Umbilical cord (tissue), 1 donor: ENCODE measurements at regions not wholly inside any gene's neighbourhood (a gene's known extent, or its start where the extent isn't known, plus 50 kb on each side); places are given as distances from the start of the nearest gene placed in this dataset.

ENCODE experiments used
- DNase-seq: peaks from one replicate; pipeline ENCODE4 v3.0.0-alpha.2; 2015; ENCODE audit warnings: low spot score

DNA sequence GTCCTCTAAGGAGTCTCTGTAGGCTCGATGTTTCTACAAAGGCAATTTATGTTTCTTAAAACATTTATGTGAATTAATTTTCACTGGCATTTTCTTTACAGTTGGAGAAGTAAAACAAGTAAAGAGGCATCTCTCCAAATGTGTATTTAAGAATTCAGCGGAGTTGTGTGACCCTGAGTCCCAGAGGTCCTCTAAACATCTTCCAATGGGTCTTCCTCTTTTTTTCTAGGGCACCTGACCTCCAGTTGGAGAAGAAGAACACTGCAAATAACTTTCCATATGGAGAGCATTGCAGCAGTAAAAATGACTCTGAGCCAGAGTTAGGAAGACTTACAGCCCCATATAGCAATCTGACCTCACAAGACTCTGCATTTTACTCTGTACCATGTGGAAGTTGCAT, 480.5 kb upstream of the RAG2 start:
- DNase-seq: no peak

- DNase-seq: peak; percentile 27
Measured at GRCh38 chr11:37076866-37077265, 478.8 kb upstream of the RAG2 start.

DNA sequence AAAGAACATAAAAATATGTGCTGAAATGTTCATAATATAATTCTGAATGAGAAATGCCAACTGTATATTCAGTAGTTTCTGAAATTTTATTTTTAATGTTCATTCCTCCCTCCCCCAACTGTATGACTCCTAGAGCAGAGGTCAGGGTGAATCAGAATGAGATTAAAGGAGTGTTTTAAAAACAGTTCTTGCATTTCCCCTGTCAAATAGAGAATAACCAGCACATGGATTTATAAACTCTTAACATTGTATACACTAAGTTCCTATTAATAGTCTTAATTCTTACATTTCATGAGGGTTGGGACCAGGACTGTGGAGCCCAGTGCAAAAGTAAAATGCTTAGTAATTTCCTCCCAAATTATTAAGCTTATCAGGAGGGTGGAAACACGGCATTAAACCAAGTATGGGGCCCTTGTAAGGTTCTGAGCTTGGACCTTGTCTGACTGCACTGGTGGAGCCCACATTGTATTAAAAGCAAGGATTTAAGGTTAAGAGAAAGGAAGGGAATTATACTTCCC, 474.6 kb upstream of the RAG2 start:
- DNase-seq: peak; percentile 71

DNA sequence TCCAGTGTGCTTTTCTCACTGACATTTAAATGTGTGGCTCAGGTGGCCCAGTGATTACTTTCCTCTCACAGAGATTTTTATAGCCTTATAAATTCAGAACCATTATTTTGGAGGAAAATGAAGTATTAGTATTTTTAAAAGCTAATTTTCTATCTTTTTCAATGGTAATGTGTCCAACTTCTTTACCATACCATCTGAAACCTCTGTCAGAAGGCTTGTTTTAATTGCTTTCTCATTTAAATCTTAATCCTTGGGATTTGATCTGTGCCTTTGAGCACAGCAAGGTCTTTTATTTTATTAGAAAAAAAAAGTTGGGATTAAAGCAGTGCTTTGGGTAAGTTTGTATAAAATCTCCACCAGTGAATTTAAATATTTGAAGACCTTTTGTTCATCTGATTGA, 452.3 kb upstream of the RAG2 start:
- no peak for DNase-seq

- no peak for DNase-seq
Measured at GRCh38 chr11:37040921-37041320, 442.9 kb upstream of the RAG2 start.

DNA sequence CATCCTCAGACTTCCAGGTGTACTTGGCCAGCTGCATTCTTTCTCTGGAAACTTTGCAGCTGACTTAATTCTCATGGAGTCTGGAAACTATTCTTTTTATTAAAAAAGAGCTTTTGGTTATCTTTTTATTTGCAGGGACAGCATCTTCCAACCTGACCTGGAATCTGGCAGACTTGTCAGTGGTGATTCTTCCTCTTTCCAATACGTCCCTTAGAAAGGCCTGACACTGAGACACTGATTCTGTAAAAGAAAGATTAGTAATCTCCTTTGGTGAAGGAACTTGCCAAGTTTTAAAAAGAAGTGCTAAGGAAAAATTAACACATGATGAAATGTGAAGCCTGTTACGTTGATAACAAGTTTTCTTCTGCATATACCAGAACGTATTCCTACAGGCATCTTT, 440.9 kb upstream of the RAG2 start:
- no peak for DNase-seq

- DNase-seq: no peak
Measured at GRCh38 chr11:37026741-37027140, 428.7 kb upstream of the RAG2 start.

- DNase-seq: no peak
Measured at GRCh38 chr11:37026326-37026725, 428.3 kb upstream of the RAG2 start.

DNA sequence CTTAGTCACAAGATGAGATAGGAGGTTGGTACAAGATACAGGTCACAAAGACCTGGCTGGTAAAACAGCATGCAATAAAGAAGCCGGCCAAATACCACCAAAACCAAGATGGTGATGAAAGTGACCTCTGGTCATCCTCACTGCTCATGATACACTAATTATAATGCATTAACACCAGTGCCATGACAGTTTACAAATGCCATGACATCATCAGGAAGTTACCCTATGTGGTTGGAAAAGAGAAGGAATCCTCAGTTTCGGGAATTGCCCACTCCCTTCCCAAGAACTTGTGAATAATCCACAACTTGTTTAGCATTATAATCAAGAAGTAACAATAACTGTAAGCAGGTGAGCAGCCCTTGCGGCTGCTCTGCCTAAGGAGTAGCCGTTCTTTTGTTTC, 408.5 kb upstream of the RAG2 start:
- no peak for DNase-seq

- no peak for DNase-seq
Measured at GRCh38 chr11:37002831-37003230, 404.8 kb upstream of the RAG2 start.

DNA sequence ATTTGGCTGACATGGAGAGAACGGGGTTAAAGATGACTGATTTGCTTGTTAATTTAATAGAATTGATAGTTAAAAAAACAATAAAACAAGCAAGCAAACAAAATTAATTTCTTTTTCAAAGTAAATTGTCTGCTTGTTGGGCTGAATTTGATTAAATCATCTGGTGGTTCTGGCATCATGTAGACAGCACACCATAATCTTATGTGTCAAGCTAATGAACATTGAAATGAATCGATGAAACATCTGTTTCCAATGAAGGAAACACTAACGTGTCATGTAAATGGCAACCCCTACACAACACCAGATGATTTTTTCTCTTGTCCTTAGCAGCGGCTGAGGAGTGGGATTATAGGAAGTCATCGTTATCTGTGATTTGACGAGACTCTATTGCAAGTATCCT, 399.6 kb upstream of the RAG2 start:
- DNase-seq: no peak

- no peak for DNase-seq
Measured at GRCh38 chr11:36996795-36997194, 398.8 kb upstream of the RAG2 start.

DNA sequence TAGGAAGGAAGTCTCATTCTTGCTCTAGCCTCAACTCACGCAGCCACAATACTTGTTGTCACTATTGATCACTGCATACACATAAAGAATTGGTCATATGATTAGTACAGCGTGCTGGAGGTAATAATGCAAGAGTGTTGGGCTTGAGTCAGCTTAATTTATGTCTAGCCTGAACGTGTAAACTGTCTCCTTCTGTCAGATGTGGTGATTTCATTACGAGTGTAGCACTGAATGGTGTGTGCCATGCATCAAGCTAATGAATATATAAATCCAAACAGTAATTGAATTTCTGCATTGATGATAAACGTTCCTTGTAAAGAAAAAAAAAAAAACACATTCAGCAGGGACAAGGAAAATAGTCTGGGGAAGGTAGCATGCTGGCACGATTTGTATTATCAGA, 396.2 kb upstream of the RAG2 start:
- DNase-seq: no peak

DNA sequence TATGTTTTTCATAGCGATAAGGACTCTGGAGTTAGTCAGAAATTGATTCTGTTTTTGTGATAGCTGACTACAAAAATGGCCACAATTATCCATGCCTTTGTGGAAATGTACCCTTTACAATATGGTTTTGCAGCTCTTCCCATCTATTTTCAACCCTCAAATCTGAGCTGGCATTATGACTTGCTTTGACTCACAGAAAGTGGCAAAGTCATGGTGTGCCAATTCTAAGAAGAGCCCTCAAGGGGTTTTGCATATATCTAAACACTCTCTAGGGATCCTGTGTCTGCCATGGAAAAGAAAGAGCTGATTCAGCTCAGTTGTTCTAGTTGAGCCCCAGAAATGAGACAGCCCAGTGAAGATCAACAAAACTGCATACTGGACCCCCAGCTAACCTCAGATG, 390.5 kb upstream of the RAG2 start:
- no peak for DNase-seq

- no peak for DNase-seq
Measured at GRCh38 chr11:36985562-36985961, 387.5 kb upstream of the RAG2 start.

DNA sequence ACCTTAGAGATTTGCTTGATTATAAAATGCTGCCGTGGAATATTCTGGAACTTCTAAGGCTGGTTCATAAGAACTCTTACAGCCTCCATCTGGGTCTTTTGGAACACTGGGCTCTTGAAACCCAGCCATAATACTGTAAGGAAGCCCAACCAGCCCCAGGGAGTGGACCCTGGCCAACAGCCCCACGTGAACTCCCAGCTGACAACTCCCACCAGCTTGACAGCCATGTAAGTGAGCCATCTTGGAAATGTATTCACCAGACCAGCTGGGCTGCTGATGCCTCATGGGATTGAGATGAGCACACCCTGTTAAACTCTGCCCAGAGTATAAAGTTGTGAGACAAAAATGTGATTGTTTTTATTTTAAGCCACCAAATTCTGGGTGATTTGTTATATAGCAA, 378.7 kb upstream of the RAG2 start:
- no peak for DNase-seq

DNA sequence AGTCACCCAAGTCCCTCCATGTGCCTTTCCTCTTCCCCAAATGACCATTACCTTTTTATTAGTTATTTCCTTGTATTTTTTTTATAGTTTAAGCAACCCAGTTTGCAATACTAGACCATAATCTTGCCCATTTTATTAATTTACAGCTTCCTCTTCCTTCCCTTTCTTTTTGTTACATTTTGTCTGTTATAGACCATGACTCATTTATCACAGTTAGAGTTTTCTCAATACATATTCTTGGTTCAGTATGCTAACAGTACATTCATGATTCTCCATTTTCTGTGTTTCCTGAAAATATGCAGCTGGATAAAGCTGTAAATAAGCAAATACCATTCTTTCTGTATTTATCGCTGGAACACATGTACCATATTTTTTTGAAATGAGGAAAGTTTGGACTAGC, 376.7 kb upstream of the RAG2 start:
- DNase-seq: no peak

GRCh38 chr11:36953976-36954375, 355.9 kb upstream of the RAG2 start:
- peak; percentile 92 for DNase-seq

GRCh38 chr11:36948460-36949127, 350.6 kb upstream of the RAG2 start:
- peak; percentile 90 for DNase-seq

GRCh38 chr11:36945384-36945783, 347.3 kb upstream of the RAG2 start:
- no peak for DNase-seq

GRCh38 chr11:36933481-36933880, 335.4 kb upstream of the RAG2 start:
- DNase-seq: no peak

DNA sequence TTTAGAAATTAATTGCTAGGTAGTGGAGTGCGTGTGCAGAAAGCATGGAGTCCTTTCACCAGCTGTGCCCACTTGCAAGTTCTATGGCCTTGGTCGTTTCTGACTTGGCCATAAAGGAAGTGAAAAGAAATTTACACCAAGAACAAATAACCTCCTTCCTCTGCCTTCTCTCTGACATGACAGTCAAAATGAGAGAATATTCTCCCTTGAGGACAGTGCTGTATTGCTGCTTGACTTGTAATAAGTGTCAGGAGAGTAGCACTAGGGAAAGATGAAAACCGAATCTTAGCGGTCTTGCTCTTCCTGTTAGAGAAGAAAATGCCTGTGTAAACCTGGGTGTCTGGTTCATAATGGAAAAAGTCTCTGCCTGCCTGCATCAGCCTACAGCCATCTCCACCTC, 333.1 kb upstream of the RAG2 start:
- DNase-seq: no peak

GRCh38 chr11:36930256-36930655, 332.2 kb upstream of the RAG2 start:
- DNase-seq: no peak

- DNase-seq: no peak
Measured at GRCh38 chr11:36929401-36929800, 331.4 kb upstream of the RAG2 start.
